Astrocyte (in vitro differentiated cells and primary cell): ENCODE measurements at regions not wholly inside any gene's neighbourhood (a gene's known extent, or its start where the extent isn't known, plus 50 kb on each side); places are given as distances from the start of the nearest gene placed in this dataset.

Source experiments
- CTCF ChIP-seq: IDR thresholded peaks from 2 replicates; pipeline ENCODE4 v1.5.1; 2011; ENCODE audit warnings: low read depth, mild to moderate bottlenecking, inconsistent platforms, low read length, moderate library complexity; ENCODE audit not compliant: insufficient read depth
- EZH2 ChIP-seq: IDR thresholded peaks from 2 replicates; pipeline ENCODE4 v1.6.1; 2012; ENCODE audit warnings: mild to moderate bottlenecking, low read length, inconsistent platforms; ENCODE audit not compliant: insufficient read depth

DNA sequence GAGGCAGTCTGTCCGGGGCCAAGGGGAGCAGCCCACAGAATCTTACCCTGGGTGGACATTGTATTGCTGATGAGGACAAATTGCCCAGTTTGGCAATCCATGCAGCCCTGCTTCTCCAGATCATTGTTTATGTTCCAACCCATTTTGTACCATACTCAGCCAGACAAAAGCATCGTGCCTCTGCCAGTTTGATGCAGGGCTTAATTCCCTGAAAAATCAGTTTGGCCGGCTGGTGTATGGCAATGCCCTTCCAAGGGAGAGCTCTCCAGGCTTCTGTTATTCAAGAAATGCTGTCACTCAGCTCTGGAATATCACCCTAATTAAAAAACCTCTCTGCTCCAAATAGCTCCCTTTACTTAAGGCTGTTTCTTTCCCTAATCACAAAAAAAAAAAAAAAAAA lies 697.7 kb downstream of the TBC1D22A start:
- TF ChIP-seq EZH2 (no peak), CTCF (no peak)
